Kasumi-1 (cell line): ENCODE measurements at regions not wholly inside any gene's neighbourhood (a gene's known extent, or its start where the extent isn't known, plus 50 kb on each side); places are given as distances from the start of the nearest gene placed in this dataset.
A peak's percentile ranks its signal among the peaks of the same experiment; 100 is the strongest.

ENCODE experiments used
- DNase-seq, 2 experiments: peaks; one replicate each; lab custom pipeline; 2025; lab: John Stamatoyannopoulos, UW

GRCh38 chr1:22315315-22316078 lies 136.2 kb upstream of the ZBTB40 start:
- no peak for DNase-seq

- peak; percentile 16 to 19 for DNase-seq
Measured at GRCh38 chr1:22317231-22317919, 134.3 kb upstream of the ZBTB40 start.

- DNase-seq = no peak
Measured at GRCh38 chr1:22317920-22318243, 133.8 kb upstream of the ZBTB40 start.

GRCh38 chr1:22318279-22318981 lies 133.2 kb upstream of the ZBTB40 start:
- DNase-seq = no peak

- DNase-seq = no peak
Measured at GRCh38 chr1:22319608-22320007, 132.0 kb upstream of the ZBTB40 start.

GRCh38 chr1:22320587-22321344 lies 130.9 kb upstream of the ZBTB40 start:
- DNase-seq = no peak

- no peak for DNase-seq
Measured at GRCh38 chr1:22321917-22322316, 129.7 kb upstream of the ZBTB40 start.

GRCh38 chr1:22323141-22323845 lies 128.4 kb upstream of the ZBTB40 start:
- no peak for DNase-seq

- no peak for DNase-seq
Measured at GRCh38 chr1:22323846-22324504, 127.7 kb upstream of the ZBTB40 start.

GRCh38 chr1:22325531-22326371 lies 125.9 kb upstream of the ZBTB40 start:
- no peak for DNase-seq

- DNase-seq = no peak
Measured at GRCh38 chr1:22326372-22326915, 125.2 kb upstream of the ZBTB40 start.

- no peak for DNase-seq
Measured at GRCh38 chr1:22326931-22327330, 124.7 kb upstream of the ZBTB40 start.

- DNase-seq = no peak
Measured at GRCh38 chr1:22327411-22327810, 124.2 kb upstream of the ZBTB40 start.

GRCh38 chr1:22328331-22329147 lies 123.1 kb upstream of the ZBTB40 start:
- no peak for DNase-seq

- DNase-seq = no peak
Measured at GRCh38 chr1:22329148-22329515, 122.5 kb upstream of the ZBTB40 start.

GRCh38 chr1:22330092-22330759 lies 121.4 kb upstream of the ZBTB40 start:
- no peak for DNase-seq

- no peak for DNase-seq
Measured at GRCh38 chr1:22330760-22331119, 120.9 kb upstream of the ZBTB40 start.

GRCh38 chr1:22331618-22332423 lies 119.8 kb upstream of the ZBTB40 start:
- DNase-seq = no peak
